C1 segment of cervical spinal cord (tissue), 14 donors: ENCODE measurements at regions not wholly inside any gene's neighbourhood (a gene's known extent, or its start where the extent isn't known, plus 50 kb on each side); places are given as distances from the start of the nearest gene placed in this dataset.
"Not testable (repeated sequence)": the region's sequence is repeated elsewhere in the genome, so short reads cannot be mapped to it uniquely, and the experiment has no call there.

Experiments used
- DNase-seq, 14 donors: peaks; one replicate each; lab custom pipeline; 2025; lab: John Stamatoyannopoulos, UW

- DNase-seq, result not testable (repeated sequence)
Observed at GRCh38 chr10:46740368-46740767, 161.4 kb downstream of the SYT15 start.

GRCh38 chr10:46749003-46749402 lies 162.2 kb upstream of the PTPN20 start:
- DNase-seq, result not testable (repeated sequence)

DNA sequence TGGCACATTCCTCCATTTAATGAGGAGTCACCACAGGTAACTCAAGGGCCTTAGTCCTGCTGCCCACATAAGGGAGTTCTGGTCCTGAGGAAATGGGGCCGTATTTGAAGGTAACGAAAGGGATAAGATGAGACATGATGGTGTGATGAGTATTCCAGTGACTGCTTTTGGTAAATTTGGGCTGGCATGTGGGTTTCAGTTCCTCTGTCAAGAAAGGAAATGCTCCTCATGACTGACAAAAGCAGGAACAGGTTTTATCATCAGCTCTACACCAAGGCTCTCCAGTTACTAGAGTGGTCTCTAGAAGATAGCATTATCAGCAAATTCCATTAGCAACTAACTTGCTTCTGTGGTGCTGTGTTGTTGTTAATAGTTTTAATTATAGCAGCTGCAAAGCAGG lies 161.8 kb upstream of the PTPN20 start:
- peak in 1 of 14 donors; percentile 19 for DNase-seq

DNA sequence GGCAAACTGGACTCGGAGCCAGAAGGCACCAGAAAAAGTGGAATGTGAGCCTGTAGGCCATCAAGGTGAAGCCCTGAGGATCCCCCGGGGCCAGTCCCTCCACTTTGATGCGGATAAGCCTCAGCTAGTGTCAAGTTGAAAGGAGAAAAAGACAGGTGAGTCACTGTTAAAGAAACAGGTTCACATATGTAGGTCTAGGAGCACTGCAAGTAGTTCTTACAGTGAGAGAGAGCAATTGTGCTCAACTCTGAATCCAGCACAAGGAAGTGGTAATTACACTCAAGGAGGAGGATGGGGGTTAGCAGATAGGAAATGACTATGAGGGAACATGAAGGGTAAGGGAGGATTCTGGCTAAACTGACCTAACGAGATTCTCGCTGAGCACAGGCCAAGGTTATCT lies 157.5 kb upstream of the PTPN20 start:
- DNase-seq, result not testable (repeated sequence)

DNA sequence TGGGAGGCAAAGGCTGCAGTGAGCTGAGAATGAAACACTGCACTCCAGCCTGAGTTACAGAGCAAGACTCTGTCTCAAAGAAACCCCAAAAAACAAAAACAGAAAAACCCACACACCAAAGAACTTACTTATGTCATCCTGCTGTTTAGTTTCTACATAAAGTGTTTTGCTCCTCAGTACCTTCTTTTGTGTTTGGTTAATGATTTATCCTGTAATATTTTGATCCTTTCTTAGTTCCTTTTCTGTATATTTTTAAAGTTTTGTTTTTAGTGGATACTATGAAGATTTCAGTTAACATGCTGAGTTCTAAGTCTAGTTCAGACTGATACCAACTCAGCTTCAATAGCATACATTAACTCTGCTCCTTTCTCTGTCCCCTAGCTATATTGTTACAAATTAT lies 149.8 kb upstream of the PTPN20 start:
- not testable (repeated sequence) for DNase-seq

GRCh38 chr10:46768515-46769291 lies 142.5 kb upstream of the PTPN20 start:
- DNase-seq, result not testable (repeated sequence)

DNA sequence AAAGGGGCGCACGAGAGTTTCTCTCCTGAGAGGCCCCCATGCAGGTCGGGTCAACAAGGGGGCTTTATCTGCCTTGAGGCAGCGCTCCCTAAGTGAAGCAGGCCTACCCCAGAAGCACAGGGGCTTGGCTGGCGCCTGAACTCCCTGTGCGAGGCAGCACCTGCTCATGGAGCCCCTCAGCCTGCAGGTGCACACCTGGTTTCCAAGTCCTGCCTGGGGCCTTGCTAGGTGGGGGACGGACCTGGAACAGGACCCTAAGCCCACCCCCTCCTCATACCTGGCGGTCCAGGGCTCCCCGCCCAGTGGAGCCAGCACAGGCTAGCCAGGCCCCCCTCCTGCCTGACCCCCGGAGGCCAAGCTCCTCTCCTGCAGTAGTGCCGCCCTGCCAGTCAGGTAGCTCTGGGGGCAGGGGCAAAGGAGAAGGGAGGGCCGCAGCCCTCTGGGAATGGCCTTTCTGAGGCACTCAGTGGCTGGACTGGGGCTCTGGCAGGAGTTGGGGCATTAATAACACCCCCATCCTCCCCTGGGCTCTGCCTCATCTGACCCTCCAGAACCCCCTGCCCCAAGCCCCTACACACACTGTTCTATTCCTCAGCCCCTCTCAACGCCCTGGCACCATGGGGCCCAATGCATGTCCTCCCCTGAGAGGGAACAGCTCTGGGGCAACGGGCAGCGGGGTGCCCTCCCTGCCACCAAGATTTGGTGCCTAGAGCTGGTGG lies 137.9 kb upstream of the PTPN20 start:
- not testable (repeated sequence) for DNase-seq

DNA sequence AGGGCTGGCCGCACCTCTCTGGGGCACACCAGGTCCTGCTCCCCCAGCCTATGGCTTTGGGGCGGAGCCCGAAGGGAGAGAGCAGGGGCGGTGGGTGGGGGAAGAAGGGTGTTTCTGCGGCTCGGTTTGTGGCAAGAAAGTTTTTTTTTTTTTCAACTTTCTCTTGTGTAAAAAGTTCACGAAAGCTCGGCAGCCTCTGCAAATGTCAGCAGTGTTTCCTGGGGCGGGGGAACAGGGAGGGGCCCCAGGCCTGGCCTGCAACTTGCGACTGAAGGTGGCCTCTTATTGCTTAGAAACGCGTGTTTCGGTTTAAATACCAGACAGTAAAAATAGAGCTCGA lies 137.4 kb upstream of the PTPN20 start:
- not testable (repeated sequence) for DNase-seq

GRCh38 chr10:46774366-46774765 lies 136.9 kb upstream of the PTPN20 start:
- not testable (repeated sequence) for DNase-seq

- not testable (repeated sequence) for DNase-seq
Observed at GRCh38 chr10:46774945-46775667, 136.1 kb upstream of the PTPN20 start.

DNA sequence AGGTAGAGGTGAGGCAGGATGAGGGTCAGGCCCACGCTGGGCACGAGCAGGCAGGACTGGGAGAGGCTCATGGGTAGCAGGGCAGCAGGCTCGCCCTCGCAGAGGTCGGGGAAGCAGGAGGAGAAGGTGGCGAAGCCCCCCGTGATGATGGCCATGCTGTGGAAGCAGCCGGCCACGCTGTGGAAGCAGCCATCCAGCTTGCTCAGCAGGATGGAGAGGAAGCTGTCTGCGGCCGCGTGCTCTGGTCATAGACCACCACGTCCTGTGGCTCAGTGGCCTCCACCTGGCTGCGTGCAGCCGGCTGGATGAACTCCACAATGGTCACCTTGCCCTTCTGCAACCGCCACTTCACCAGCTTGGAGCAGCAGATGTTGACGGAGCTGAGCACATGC lies 135.6 kb upstream of the PTPN20 start:
- not testable (repeated sequence) for DNase-seq

DNA sequence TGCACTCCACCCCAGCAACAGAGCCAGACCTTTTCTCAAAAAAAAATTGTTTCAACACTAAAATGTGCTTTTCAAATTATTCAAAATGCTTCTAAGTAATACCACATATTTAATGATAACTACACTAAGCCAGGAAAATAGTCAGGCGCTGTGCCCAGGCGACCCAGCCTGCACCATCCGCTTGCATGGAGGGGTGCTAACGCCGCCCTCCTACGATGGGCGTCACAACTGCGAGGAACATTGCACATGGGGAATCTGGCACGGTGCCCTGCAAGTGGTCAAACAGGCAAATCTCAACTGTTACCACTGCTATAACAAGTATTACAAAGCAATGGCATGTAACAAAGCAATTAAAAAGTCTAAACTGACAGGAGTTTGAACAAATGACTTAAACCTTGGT lies 131.7 kb upstream of the PTPN20 start:
- peak in 1 of 14 donors; percentile 4 for DNase-seq

DNA sequence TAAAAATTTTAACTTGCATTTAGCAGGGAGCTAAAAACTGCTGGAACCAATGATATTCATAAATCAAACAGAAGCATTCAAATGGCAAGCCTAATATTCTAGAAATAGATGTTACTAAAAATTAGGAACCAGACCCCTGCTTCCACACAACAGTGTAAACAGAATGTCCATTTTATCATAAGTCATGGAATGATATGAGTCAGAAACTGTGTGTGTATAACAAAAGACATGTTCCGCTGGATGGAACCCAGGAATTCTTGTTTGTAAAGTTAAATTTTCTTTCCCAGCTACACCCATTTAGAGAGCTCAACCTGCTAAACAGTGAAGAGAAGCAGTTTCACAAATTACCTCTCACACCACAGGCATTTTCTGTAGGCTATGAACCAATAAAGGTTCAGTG lies 131.1 kb upstream of the PTPN20 start:
- not testable (repeated sequence) for DNase-seq

DNA sequence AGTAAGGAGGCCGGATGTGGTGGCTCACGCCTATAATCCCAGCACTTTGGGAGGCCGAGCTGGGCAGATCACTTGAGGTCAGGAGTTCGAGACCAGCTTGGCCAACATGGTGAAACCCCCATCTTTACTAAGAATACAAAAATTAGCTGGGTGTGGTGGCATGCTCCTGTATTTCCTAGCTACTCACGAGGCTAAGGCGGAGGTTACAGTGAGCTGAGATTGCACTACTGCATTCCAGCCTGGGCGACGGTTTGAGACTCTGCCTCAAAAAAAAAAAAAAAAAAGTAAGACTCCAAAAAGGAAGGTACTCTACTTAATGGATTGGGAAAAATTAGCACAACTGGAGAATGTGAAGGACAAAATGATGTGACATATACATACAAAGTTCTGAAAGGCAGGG lies 130.2 kb upstream of the PTPN20 start:
- DNase-seq, result not testable (repeated sequence)

- DNase-seq, result not testable (repeated sequence)
Observed at GRCh38 chr10:46782001-46782874, 129.0 kb upstream of the PTPN20 start.

DNA sequence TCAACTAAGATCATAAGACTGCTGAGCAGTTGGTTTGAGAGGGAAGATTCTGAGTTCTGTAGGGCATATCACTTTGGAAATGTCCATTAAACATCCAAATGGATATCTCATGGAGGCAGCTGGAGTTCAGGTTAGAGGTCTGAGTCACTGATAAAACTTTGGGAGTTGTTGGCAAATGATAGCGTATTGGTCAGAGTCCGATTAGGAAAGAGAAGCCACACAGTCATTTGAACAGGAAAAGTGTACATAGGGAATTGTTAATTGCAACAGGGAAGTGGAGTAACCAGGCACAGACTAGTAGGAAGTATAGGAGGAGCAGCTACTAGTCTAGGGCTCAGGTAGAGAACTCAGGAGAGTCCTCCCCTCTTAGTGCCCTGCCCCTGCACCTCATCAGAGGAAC lies 126.6 kb upstream of the PTPN20 start:
- not testable (repeated sequence) for DNase-seq

DNA sequence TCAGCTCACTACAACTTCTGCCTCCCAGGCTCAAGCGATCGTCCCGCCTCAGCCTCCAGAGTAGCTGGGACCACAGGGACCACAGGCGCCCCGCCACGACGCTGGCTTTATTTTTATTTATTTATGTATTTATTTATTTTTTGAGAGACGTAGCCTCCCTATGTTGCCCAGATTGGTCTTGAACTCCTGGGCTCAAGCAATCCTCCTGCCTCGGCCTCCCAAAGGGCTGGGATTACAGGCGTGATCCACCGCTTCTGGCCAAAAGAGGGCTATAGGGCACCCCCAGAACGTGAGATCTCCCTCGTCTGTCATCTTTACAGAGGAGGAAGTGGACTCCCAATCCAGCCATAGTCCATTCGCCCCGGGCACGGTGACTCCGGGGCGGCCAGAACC lies 125.1 kb upstream of the PTPN20 start:
- DNase-seq, result not testable (repeated sequence)

- DNase-seq, result peak in 12 of 14 donors; percentile 6 to 79 (median 62)
Observed at GRCh38 chr10:46786518-46787320, 124.5 kb upstream of the PTPN20 start.

DNA sequence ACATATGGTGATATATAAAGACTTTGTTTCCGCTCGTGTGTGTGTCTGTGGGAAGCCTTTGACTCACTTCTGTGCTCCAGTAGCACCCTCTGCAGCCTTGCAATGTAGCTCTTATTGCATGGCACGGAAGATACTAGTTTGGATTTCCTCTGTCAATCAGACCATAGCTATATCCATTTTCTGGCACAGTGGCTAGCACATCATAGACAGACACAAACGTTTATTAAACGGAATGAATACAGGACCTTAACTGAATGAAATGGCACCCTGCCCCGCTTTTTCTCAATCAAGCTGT lies 124.0 kb upstream of the PTPN20 start:
- DNase-seq, result peak in 8 of 14 donors; percentile 5 to 64 (median 20)

DNA sequence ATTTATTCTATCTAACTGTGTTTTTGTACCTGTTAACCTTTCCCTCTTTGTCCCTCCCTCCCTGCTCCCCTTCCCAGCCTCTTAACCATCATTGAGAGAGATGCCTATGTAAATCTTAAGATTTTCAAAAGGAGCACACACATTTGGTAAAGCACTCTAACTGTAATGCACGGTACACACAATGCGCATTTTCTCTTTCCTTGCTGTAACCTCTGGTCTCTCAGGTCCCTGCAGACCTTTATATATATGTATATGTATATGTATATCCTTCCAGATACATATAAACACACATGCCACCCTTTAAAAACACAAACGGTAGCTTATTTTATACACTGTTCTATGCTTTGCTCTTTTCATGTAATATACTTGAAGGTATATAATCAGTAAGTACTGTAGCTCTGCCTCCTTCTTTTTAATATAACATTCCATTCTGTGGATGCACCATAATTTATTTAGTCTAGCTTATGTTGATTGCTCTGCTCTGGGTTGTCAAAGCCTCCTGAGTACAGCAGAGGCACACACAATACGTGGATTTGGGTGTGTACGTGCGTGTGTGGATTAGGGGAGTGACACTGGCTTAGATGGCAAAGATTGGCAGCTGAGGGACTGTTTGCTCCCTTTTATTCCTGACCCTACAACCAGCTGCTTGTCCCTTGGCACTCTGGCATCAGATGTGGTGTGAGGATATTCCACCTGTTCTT lies 118.4 kb upstream of the PTPN20 start:
- not testable (repeated sequence) for DNase-seq
